ENCODE measurements at regions not wholly inside any gene's neighbourhood (a gene's known extent, or its start where the extent isn't known, plus 50 kb on each side); places are given as distances from the start of the nearest gene placed in this dataset.

DNA sequence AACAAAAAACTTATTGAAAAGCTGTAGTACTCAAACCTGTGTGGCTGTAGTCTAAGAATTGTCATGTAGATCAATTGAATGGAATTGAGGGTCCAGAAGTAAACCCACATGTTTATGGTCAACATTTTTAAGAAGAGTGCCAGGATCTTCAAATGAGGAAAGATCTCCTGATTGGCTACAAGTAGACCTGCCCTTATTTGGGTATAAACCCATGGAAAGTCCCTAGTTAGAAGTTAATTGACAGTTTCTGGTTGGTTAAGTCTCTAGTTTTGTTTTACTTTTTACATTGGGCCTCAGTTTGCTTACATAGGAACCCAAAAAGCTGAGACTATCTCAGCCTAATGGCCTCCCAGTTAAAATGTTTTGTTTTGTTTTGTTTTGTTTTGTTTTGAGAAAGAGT is 91.9 kb upstream of the RESF1 start:
- no peak for DNase-seq (ENCODE audit: low read depth, low spot score)
- in situ Hi-C loops (cut with HindIII; ENCODE audit: low sequenced_read_pairs) = no loop called here
- TF ChIP-seq, protein P1, sequence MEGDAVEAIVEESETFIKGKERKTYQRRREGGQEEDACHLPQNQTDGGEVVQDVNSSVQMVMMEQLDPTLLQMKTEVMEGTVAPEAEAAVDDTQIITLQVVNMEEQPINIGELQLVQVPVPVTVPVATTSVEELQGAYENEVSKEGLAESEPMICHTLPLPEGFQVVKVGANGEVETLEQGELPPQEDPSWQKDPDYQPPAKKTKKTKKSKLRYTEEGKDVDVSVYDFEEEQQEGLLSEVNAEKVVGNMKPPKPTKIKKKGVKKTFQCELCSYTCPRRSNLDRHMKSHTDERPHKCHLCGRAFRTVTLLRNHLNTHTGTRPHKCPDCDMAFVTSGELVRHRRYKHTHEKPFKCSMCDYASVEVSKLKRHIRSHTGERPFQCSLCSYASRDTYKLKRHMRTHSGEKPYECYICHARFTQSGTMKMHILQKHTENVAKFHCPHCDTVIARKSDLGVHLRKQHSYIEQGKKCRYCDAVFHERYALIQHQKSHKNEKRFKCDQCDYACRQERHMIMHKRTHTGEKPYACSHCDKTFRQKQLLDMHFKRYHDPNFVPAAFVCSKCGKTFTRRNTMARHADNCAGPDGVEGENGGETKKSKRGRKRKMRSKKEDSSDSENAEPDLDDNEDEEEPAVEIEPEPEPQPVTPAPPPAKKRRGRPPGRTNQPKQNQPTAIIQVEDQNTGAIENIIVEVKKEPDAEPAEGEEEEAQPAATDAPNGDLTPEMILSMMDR (IDR thresholded peaks at IDR 0.05; ENCODE audit: low read depth, low read length) = no peak
- no peak overlapping the region for H3K4me3 ChIP-seq (ENCODE audit: low read depth, low read length)

DNA sequence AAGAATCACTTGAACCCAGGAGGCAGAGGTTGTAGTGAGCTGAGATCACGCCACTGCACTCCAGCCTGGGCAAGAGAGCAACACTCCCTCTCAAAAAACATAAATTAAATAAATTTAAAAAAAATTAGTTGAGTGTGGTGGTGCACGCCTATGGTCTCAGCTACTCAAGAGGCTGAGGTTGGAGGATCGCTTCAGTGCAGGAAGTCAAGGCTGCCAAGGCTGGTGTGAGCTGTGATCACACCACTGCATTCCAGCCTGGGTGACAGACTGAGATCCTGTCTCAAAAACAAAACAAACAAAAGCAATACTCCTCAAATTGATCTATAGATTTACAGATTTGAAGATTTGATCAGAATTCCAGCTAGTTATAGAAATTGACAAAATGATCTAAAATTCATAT is 92.7 kb upstream of the RESF1 start:
- in situ Hi-C loops (cut with HindIII; ENCODE audit: low sequenced_read_pairs) = no loop called here
- no peak overlapping the region for H3K4me3 ChIP-seq (ENCODE audit: low read depth, low read length)
- no peak for DNase-seq (ENCODE audit: low read depth, low spot score)
- TF ChIP-seq, protein P1 (IDR thresholded peaks at IDR 0.05; ENCODE audit: low read depth, low read length) = no peak

- DNase-seq (ENCODE audit: low read depth, low spot score) = no peak
- TF ChIP-seq, protein P1 (IDR thresholded peaks at IDR 0.05; ENCODE audit: low read depth, low read length) = no peak
- in situ Hi-C loops (cut with HindIII; ENCODE audit: low sequenced_read_pairs) = no loop called here
- no peak overlapping the region for H3K4me3 ChIP-seq (ENCODE audit: low read depth, low read length)
Observed at GRCh38 chr12:31865023-31865422, 94.2 kb upstream of the RESF1 start.

GRCh38 chr12:31861360-31861759 is 97.9 kb upstream of the RESF1 start:
- DNase-seq (ENCODE audit: low read depth, low spot score) = no peak
- TF ChIP-seq, protein P1 (IDR thresholded peaks at IDR 0.05; ENCODE audit: low read depth, low read length) = no peak

GRCh38 chr12:31860401-31860800 is 98.8 kb upstream of the RESF1 start:
- H3K4me3 ChIP-seq (ENCODE audit: low read depth, low read length) = no peak overlapping the region
- in situ Hi-C loops (cut with HindIII; ENCODE audit: low sequenced_read_pairs) = no loop called here
- DNase-seq (ENCODE audit: low read depth, low spot score) = no peak
- TF ChIP-seq, protein P1 (IDR thresholded peaks at IDR 0.05; ENCODE audit: low read depth, low read length) = no peak

More at GRCh38 chr12:31861360-31861759, 97.9 kb upstream of the RESF1 start:
- no peak overlapping the region for H3K4me3 ChIP-seq (ENCODE audit: low read depth, low read length)
- in situ Hi-C loops (cut with HindIII; ENCODE audit: low sequenced_read_pairs) = no loop called here

DNA sequence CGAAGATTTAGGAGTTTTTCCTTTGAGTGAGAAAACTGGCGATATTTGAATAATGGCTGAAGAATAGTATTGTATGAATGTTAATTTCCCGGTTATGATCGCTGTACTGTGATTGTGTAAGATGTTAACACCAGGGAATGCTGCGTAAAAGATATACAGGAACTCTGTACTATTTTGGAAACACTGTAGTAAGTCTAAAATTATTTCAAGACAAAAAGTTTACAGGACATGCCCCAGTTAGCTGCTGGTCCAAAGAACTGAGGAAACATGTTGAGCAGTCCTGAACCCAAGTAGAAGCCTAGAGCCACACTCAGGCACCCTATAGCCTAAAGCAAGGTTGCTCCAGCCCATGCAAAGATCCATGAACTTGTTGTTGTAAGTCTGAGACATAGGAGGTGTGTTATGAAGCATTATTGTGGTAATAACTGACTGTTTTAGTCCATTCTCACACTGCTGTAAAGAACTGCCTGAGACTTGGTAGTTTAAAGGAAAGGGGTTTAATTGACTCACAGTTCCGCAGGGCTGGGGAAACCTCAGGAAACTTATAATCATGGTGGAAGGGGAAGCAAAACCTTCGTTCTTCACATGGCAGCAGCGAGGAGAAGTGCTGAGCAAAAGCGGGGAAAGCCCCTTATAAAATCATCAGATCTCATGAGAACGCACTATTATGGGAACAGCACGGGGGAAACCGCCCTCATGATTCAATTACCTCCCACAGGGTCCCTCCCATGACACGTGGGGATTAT is 99.8 kb upstream of the RESF1 start:
- no peak overlapping the region for H3K4me3 ChIP-seq (ENCODE audit: low read depth, low read length)
- DNase-seq (ENCODE audit: low read depth, low spot score) = no peak
- in situ Hi-C loops (cut with HindIII; ENCODE audit: low sequenced_read_pairs) = no loop called here
- TF ChIP-seq, protein P1 (IDR thresholded peaks at IDR 0.05; ENCODE audit: low read depth, low read length) = no peak
